ENCODE measurements at regions not wholly inside any gene's neighbourhood (a gene's known extent, or its start where the extent isn't known, plus 50 kb on each side); places are given as distances from the start of the nearest gene placed in this dataset.

DNA sequence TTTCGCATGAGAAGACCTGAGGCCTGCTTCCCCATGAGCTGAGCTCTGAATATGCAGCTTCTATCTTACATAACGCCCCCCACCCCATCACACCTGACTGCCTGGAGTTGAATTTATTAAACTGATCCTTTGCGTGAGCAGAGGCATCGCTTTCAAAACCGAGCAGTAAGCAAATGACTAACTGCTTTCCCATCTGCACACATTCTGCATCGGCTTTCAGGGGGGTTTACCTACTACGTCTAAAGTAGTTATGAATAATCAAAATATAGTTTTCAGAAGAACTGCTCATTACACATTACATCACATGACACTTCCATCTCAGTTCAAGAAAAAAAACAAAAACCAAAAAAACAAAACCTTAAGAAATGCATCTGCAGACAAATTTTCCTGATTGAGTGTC, 54.7 kb upstream of the EGR2 start:
- Histone ChIP-seq H3K4me3 (ENCODE audit: low read depth in 2 of 2, low read length in 2 of 2) (no peak overlapping the region), H3K27me3 (ENCODE audit: control insufficient read depth, insufficient read depth, low read length) (peaks cover 11% of the 10 kb centered on the region; the same call in 1 of the 2 replicates), H3K27ac (ENCODE audit: low read length) (no peak overlapping the region), H3K4me1 (ENCODE audit: control insufficient read depth, insufficient read depth, low read length) (no peaks in the 10 kb centered on the region), H3K36me3 (ENCODE audit: control insufficient read depth, insufficient read depth, low read length) (no peaks in the 10 kb centered on the region), H3K9me3 (ENCODE audit: control insufficient read depth, insufficient read depth, low read depth, low read length) (no peaks in the 10 kb centered on the region)
- DNase-seq (ENCODE audit: low read depth, low spot score) (no peak), ATAC-seq (no peak)
- in situ Hi-C loops (cut with HindIII; ENCODE audit: low pct_unique_long_range_greater_than_20kb, low sequenced_read_pairs) (no loop called here), intact Hi-C loops (cut with micrococcal nuclease; ENCODE audit: unreplicated experiment) (no loop called here)
- BruUV-seq (replicated peaks): no TSS peak
- ChIA-PET POLR2A (no interaction called here), CTCF (no interaction called here)
- TF ChIP-seq, protein P1, sequence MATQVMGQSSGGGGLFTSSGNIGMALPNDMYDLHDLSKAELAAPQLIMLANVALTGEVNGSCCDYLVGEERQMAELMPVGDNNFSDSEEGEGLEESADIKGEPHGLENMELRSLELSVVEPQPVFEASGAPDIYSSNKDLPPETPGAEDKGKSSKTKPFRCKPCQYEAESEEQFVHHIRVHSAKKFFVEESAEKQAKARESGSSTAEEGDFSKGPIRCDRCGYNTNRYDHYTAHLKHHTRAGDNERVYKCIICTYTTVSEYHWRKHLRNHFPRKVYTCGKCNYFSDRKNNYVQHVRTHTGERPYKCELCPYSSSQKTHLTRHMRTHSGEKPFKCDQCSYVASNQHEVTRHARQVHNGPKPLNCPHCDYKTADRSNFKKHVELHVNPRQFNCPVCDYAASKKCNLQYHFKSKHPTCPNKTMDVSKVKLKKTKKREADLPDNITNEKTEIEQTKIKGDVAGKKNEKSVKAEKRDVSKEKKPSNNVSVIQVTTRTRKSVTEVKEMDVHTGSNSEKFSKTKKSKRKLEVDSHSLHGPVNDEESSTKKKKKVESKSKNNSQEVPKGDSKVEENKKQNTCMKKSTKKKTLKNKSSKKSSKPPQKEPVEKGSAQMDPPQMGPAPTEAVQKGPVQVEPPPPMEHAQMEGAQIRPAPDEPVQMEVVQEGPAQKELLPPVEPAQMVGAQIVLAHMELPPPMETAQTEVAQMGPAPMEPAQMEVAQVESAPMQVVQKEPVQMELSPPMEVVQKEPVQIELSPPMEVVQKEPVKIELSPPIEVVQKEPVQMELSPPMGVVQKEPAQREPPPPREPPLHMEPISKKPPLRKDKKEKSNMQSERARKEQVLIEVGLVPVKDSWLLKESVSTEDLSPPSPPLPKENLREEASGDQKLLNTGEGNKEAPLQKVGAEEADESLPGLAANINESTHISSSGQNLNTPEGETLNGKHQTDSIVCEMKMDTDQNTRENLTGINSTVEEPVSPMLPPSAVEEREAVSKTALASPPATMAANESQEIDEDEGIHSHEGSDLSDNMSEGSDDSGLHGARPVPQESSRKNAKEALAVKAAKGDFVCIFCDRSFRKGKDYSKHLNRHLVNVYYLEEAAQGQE (IDR thresholded peaks at IDR 0.05; ENCODE audit: insufficient read depth in 1 of 2, low read depth in 2 of 2, low read length in 1 of 2): no peak
- TF ChIP-seq, protein P2, sequence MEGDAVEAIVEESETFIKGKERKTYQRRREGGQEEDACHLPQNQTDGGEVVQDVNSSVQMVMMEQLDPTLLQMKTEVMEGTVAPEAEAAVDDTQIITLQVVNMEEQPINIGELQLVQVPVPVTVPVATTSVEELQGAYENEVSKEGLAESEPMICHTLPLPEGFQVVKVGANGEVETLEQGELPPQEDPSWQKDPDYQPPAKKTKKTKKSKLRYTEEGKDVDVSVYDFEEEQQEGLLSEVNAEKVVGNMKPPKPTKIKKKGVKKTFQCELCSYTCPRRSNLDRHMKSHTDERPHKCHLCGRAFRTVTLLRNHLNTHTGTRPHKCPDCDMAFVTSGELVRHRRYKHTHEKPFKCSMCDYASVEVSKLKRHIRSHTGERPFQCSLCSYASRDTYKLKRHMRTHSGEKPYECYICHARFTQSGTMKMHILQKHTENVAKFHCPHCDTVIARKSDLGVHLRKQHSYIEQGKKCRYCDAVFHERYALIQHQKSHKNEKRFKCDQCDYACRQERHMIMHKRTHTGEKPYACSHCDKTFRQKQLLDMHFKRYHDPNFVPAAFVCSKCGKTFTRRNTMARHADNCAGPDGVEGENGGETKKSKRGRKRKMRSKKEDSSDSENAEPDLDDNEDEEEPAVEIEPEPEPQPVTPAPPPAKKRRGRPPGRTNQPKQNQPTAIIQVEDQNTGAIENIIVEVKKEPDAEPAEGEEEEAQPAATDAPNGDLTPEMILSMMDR (IDR thresholded peaks at IDR 0.05): no peak
- TF ChIP-seq POLR2AphosphoS5 (IDR thresholded peaks at IDR 0.05; ENCODE audit: low read depth, low read length) (no peak), SIN3A (IDR thresholded peaks at IDR 0.05; ENCODE audit: borderline replicate concordance, insufficient read depth, low read depth, low read length) (no peak), TCF7L2 (IDR thresholded peaks at IDR 0.05; ENCODE audit: low read depth, low read length) (no peak)

DNA sequence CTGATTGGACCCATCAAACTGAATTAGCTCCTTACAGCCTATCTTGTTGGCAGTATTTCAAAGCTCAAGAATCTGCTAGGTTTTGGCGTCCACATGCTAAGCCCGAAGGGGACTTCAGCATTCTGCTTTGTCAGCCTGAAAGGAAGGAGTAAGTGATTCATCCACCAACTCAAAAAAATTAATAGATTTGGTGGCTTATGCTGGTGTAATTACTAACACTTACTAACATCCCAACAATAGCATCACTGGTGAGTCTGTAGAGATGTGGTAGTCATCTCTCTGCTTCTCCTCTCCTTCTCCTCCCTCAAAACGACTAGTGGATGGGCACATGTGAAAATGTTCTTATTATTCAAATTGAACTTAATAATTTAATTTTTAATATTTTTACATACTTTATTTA, 53.8 kb upstream of the EGR2 start:
- Histone ChIP-seq H3K9me3 (ENCODE audit: control insufficient read depth, insufficient read depth, low read depth, low read length) (no peaks in the 10 kb centered on the region), H3K27me3 (ENCODE audit: control insufficient read depth, insufficient read depth, low read length) (peaks cover 7% of the 10 kb centered on the region; the same call in 1 of the 2 replicates), H3K36me3 (ENCODE audit: control insufficient read depth, insufficient read depth, low read length) (no peaks in the 10 kb centered on the region), H3K27ac (ENCODE audit: low read length) (no peak overlapping the region), H3K4me1 (ENCODE audit: control insufficient read depth, insufficient read depth, low read length) (no peaks in the 10 kb centered on the region), H3K4me3 (ENCODE audit: low read depth in 2 of 2, low read length in 2 of 2) (no peak overlapping the region)
- BruUV-seq (replicated peaks): no TSS peak
- intact Hi-C loops (cut with micrococcal nuclease; ENCODE audit: unreplicated experiment): no loop called here
- DNase-seq (ENCODE audit: low read depth, low spot score) (no peak), ATAC-seq (no peak)
- ChIA-PET CTCF (no interaction called here), POLR2A (no interaction called here)
- TF ChIP-seq SIN3A (IDR thresholded peaks at IDR 0.05; ENCODE audit: borderline replicate concordance, insufficient read depth, low read depth, low read length): no peak
- no peak for TF ChIP-seq TCF7L2 (IDR thresholded peaks at IDR 0.05; ENCODE audit: low read depth, low read length)
- TF ChIP-seq, protein P2 (IDR thresholded peaks at IDR 0.05): no peak
- TF ChIP-seq POLR2AphosphoS5 (IDR thresholded peaks at IDR 0.05; ENCODE audit: low read depth, low read length): no peak
- TF ChIP-seq, protein P1 (IDR thresholded peaks at IDR 0.05; ENCODE audit: insufficient read depth in 1 of 2, low read depth in 2 of 2, low read length in 1 of 2): no peak
- in situ Hi-C loops (cut with HindIII; ENCODE audit: low pct_unique_long_range_greater_than_20kb, low sequenced_read_pairs): no loop called here
